Activated CD4-positive, alpha-beta T cell treated with anti-CD3 and anti-CD28 coated beads, Interleukin-2, Interleukin-6, amounts not matched to agents 100 ng/mL and 50 ng/mL, durations not matched to agents 16 hours and 8 hours (primary cell): ENCODE measurements at regions not wholly inside any gene's neighbourhood (a gene's known extent, or its start where the extent isn't known, plus 50 kb on each side); places are given as distances from the start of the nearest gene placed in this dataset.
A peak's percentile ranks its signal among the peaks of the same experiment; 100 is the strongest.

Source experiments
- DNase-seq: peaks from one replicate; pipeline ENCODE4 v3.0.0-alpha.2; 2020

DNA sequence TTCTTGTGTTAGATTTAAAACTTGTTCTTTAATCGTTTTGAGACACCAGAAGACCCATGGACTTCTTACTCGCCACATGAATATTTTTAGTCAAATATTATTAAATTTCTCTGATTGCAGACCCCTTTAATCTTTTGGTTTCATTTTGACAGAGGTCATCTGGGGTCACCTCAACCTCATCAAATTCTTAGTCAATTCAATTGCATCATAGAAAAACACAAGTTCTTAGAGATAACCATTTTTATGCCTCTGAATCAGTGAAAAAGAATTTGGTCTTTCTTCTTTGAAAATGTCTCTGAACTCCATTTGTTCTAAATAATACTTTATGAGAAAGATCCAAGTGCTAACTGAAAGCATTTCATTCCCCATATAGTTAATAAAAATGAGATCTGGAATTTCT is 55.2 kb upstream of the CBLN4 start:
- DNase-seq: no peak

DNA sequence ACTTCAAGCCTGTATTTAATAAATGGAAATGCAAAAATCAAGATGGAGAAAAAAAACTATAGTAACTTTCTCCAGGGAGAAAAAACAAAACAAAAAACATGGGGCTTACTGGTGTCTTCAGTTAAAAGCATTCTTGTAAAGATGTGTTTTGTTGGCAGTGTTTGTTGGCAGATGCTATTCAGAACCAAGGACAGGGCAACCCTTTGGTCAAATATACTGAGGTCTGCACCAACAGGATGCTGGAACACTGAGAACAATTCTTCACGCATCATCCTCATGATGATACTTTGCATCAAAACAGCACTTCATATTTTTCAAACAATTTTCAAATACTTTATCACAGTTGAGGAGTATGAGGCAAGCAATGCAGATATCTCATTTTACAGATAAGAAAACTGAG is 63.7 kb upstream of the CBLN4 start:
- DNase-seq: no peak

DNA sequence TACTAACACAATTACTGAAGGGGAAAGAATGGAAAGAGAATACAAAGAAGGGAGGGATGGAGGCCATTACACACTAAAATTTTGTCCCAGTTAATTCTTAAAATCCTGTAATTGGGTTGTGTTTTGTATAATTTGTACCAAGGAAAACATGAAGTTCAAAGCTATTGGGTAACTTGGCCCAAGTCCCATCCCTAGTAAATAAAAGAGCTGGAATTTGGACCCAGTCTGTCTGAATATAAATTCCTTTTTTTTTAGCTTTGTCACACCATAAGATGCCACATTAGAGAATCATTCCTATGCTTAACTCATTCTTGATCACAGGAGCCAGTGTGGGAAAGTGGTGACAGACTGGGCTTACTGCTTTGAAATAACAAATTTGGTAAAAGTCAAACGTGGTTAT is 66.8 kb upstream of the CBLN4 start:
- DNase-seq: no peak

DNA sequence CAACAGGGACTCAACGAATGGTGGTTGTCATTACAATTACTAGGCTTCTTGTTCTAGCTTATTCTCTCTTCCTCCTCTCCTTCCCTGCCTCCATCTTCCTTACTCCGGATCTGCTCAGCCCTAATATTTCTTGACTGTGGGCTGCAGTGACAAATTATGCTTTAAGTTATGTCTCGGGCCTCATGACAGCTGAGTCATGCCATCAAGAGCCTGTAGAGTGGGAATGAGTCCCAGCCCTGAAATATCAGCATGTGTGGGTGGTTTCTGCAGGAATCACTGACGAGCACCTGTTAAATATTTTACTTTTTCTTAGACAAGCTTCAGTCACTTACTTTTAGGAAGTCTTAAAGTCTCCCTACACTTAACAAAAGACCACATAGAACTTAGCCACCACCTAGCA is 83.1 kb upstream of the CBLN4 start:
- no peak for DNase-seq

DNA sequence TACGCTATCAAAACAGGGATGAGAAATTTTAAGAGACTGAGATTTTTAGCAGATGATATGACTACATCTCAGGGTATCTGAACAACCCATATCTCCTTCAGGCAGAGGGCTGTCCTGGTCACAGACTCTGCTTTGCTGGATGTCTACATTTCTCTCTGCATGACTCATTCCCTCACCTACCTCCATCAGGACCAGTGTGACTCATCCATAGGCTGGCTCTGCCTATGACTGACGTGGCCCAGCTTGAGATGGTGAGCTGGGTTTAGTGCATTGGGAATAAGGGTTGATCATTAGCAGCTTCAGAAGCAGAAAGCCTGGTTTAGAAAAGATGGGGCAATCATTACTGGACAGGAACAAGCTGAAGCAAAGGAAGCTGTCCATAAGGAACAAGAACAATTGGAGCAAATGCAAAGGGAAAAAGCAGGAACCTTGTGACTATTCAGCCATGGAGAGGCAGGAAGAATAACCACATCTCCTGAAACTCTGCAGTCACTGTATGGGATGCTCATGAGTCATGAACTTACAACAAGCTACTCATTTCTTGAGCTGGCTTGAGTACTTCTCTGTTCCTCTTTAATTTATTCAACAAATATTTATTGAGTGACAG is 86.4 kb upstream of the CBLN4 start:
- peak; percentile 9 for DNase-seq

DNA sequence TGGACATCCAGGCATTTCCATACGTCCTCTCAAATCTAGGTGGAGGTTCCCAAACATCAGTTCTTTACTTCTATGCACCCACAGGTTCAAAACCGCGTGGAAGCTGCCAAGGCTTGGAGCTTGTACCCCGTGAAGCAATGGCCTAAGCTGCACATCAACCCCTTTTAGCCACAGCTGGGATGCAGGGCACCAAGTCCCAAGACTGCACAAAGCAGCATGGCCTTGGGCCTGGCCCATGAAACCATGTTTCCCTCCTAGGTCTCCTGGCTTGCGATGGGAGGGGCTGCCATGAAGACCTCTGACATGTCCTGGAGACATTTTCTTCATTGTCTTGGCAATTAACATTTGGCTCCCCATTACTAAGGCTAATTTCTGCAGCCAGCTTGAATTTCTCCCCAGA is 88.9 kb upstream of the CBLN4 start:
- no peak for DNase-seq

DNA sequence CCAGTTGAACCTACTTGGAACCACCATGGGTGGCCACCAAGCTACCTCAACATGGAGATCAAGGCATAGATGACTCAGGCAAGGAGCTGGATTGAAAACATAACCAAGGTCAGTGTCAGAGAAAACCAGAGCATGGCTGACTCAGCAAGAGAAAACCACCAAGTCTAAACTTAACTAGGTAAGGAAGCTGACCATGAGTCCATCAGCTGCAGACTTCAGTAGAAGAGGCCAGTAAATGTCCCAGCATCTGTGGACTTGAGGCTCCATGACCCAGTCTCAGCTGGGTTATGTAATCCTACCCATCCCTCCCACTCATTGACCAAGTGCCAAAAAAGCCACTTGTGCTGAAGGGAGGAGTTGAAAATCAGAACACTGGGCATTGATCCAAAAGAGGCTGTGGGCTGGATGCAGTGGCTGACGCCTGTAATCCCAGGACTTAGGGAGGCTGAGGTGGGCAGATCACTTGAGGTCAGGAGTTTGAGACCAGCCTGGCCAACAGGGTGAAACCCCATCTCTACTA is 93.7 kb upstream of the CBLN4 start:
- DNase-seq: no peak

DNA sequence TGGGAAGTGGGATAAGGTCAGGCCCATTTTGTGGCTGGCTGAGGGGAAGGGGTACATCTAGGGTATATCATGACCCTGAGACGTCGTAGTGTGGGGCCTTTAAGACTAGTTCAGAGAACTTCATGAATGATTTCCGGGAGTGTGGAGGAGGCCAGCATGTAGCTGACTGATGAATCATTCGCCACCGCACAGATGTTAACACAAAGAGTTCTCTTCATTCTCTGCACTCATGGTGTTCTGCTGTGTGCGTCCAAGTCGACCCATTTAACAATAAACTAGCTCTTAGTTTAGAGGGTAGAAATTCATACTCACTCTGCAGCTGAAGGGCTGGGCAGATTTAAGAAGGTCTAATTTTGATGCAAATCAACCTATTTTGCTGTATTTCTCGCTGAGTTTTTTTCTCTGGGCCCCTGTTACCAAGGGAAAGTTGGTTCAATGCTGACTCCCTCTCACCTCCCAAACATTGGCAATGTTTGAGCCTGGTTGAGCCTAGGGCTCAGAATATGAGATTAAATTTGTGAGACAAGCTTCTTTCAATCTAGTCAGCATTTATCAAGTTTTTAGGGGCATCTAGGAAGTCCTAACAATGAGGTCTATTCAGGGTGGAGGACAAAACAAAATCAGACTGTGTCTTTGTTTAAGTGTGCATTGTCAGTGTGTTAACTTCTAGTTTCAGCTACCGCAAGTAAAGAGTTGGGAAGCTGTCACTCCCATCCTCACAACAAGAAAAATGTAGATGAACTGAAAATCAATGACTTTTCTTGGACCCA is 106.8 kb upstream of the CBLN4 start:
- DNase-seq: no peak

DNA sequence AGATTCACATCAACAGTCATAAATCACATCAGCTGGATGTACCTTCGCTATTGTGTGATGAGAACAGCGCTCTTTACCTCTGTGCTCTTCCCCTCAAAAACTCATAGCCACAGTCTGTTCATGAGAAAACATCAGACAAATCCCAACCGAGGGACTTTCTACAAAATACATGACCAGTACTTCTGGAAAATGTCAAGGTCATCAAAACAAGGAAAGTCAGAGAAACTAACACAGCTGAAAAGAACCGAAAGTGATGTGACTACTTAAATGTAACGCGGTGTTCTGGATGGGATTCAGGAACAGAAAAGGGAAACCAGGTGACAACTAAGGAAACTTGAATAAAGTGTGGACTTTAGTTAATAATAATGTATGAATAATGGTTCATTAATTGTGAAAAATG is 112.0 kb upstream of the CBLN4 start:
- no peak for DNase-seq

DNA sequence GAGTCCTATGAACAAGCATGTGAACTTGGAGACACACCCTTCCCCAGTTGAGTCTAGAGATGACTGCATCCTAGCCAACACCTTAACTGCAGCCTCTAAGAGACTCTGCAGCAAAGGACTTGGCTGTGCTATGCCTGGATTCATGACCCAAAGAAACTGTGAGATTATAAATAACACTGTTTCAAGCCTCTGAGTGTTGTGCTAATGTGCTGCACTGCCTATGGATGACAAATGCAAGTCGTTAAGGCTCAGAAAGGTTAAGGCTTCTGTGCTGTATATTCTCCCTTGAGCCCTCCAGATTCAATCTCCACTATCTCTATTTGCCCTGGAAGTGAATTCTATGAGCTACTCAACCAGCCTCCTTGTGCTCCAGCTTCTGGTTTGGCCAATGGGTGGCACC is 116.5 kb upstream of the CBLN4 start:
- DNase-seq: no peak

DNA sequence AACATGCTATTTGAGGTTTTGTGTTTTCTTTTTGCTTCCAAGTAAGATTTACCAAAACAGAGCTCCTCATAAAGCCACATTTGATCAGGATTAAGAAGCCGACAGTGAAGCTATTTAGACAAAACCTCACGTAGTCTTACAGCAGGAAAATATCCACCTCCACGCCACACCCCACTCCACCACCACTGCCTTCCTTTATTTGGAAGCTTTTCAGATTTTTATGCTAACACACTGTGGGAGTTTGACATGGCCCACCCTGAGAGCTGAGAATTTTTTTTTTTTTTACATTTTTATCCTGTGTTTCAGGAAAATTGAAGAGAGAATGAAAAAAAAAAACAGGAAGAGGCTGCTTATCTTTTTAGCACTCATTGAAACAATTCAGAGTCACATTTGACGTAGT is 104.8 kb upstream of the MC3R start:
- DNase-seq: no peak

DNA sequence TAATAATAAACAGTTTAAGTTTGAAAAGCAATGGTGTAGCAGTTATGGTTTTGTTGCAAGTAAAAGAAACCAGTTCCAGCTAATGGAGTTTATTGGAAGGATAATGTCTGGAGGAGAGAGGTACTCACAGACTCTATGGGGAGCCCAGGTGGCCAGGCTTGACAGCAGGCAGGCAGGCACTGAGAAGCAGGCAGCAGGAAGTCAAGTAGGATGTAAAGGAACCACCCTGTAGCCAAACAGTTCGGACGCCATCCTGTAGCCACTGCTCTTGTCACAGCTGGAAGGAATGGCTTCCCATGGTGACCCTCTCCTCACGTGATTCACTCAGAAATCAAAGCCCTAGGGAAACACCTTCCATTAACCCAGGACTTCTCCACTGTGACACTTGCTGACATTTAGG is 96.7 kb upstream of the MC3R start:
- no peak for DNase-seq

DNA sequence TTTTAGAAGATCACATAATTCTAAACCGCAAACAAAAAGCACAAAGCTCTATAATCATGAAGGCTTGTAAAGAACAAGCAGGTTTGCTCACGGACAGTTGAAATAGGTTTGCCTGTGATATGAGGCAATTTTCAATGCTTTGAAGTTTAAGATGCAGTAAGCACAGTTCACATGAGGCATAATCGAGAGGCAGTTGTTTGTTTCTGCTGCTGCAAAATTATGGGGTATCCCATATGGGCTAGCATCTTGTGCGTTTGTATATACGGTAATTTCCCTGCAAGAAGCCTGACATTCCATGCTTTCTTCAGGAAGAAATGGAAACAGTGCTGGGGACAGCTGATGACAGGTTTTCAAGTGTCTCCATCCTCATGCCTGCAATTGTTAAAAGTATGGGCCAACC is 94.6 kb upstream of the MC3R start:
- DNase-seq: no peak

DNA sequence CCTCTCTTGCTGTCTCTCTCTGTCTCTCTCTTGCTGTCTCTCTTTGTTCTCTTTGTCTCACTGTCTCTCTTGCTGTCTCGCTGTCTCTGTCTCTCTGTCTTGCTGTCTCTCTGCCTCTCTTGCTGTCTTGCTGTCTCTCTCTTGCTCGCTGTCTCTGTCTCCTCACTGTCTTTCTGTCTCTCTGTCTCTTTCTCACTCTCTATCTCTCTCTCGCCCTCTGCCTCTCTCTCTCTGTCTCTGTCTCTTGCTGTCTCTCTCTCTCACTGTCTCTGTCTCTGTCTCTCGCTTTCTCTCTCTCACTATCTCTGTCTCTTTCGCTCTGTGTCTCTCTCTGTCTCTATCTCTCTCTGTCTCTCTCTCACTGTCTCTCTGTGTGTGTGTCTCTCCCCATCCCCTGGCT is 92.9 kb upstream of the MC3R start:
- DNase-seq: no peak

DNA sequence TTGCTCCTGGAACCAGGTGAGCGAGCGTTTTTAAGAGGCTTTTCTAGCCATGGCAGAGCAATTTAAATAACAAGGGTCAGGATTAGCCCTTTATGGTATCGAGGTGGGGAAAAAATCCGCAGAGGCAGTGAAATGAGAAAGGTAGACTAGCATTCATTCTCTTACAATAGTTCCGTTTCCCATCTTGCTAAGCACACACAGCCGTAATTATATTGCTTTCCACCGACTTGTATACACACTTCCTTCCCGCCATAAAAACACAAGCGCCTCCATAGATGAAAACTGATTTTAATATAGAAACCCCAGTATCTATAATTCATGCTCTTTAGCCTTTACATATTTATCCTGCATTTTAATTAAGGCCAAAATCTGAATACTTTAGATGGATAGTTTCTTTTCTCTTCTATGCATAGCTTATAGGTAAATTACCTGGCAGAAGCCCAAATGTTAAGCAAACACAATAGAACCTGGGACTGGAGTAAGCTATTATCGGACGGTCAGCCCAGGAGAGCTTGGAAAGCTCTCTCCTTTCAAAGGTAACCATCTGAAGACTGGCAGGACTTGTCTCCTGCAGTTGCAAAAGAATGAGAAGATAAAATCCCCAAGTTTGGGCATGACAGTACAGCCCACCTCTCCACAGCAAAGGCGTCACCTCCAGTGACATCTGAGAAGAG is 90.9 kb upstream of the MC3R start:
- DNase-seq: no peak

DNA sequence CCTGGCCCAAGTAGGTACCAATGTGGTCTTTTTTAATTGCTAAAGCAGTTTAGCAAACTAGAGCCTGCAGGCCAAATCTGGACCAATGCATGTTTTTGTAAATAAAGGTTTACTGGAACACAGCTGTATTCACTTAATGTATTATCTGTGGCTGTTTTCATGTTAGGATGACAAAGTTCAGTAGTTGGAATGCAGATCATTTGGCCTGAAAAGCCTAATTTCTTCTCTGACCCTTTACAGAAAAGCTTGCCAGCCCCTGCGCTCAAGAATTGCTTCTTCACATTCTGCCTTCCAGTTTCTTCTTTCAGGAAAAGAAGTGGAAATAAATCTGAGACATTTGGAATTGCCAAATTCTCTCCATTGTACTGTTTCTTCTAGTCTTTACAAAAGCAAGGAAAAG is 90.0 kb upstream of the MC3R start:
- DNase-seq: no peak

DNA sequence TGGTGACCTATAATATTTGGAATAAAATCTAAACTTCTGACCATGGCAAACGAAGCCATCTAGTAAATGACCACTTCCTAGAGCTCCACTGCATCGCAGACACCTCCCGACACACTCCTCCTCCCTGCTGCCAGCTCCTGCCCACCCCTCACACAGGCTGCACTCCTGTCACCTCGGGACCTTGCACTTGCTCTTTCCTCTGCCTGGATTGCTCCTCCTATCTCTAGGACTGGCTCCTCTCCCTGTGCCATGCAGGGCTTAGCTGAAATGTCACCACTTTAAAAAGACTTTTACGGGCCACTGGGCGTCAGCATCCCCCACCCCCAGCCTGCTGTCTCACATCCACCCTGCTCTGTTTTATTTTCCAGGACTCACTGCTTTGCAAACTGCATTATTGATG is 87.6 kb upstream of the MC3R start:
- no peak for DNase-seq

DNA sequence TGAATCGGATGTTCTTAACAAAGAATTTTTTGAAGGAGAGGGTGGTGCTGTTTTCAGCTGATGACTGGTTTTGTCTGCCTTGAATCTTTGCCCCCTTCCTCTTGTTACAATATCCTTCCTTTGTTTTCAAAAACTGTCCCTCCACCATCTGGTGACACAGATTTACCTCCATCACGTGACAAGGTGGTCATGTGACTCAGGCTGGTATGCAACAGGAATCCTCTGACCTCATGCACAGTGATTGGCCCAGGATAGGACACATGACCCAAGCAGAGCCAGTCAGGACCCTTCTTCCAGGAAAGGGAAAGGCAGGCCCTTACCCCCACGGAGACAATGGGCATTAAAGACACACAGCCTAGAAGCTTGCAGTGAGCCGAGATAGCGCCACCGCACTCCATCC is 84.7 kb upstream of the MC3R start:
- DNase-seq: no peak

DNA sequence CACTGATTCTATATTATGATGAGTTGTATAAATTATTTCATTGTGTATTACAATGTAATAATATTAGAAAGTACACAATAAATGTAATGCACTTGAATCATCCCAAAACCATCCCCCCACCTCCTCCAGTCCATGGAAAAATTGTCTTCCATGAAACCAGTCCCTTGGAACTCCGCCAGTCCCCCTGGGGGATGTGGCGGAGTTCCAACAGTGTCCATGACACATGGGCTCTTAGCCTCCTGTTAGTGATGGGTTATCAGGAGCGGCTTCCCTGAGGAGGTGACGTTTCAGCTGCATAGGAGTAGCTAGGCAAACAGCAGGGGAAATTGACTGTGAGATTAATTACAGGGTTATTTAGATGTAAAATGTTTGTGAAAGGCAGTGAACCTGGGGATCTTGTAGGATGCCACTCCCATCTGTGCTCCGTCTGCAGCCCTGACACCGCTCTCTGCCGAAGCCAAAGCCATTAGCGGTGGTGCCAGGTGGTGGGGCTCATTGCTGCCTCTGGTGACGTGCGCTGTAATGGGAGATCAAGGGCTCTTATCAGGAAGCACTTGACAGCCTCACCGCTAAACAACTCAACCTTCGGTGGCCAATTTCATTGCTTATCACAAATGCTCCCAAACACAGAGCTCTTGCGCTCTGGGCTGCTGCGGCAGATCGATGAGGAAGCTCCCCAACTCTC is 81.6 kb upstream of the MC3R start:
- DNase-seq: no peak

DNA sequence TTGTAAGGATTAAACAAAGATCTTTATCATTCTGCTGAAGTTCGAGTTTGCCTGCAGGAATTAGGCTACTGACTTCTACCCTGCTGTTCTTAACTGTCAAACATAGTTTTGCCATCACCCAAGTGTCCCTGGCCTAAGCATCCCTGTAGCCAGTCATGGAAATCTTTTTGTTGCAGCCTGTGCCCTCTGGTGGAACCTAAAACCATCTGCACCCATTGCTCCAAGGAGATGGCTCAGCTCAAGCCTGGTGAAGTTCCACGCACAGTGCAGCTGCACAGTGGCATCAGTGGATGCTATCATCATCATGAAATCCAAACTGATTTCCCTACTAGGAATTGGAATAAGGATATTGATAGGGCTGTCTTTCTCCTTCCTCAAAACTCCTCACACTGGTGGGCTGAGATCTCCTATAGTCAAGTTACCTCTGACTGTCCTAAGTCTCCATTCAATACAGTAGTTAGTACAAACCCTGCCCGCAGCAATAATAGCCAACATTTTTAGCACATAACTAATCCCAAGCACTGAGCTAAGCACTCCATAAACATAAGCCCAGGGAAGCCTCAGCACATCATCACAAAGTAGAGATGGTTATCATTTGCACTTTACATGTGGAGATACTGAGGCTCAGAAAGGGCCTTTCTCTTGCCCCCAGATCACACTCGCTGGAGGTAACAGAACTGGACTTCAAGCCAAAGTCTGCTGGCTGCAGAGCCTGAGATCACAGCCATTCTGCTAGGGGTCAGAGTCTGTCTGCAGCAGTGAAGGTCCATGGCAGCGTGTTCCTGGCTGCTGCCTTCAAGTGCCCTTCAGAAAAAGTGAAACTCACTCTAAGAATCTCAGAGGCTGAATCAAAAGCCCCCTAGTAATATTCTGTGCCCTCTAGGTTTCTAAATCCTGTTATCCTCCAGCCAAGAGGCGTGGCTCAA is 77.2 kb upstream of the MC3R start:
- DNase-seq: no peak

DNA sequence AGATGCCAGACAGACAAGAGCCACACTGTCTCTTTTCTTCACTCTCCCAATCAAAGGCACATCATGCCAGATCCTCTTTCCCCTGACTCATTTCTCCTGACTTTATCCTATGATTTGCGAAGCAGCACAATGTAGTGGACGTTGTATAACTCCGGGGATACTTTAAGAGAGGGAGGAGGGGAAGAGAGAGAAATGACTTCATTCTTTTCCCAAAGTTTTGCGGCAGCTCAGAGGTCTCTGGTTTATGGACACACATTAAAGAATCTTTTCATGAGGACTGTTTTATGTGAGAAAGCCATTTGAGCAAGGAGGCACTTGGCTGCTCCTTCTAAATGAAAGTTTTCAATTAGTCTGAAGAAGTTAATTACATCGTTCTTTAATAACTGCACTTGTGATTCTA is 75.1 kb upstream of the MC3R start:
- no peak for DNase-seq

DNA sequence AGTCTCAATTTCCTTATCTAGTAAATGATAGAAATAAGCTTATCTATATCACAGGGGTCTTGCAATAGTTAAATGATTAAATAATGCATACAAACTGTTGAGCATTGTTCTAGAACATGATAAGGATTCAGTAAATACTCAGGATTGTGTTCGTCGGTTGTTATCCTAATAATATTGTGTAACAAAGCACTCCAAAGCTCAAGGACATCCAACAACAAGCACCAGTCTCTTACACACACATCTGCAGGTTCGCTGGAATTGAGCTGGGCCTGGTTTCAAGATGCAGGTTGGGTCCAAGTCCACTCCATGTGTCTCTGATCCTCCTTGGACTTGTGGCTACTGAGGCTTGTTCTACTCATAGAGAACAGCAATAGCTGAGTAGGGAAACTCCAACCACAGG is 74.1 kb upstream of the MC3R start:
- no peak for DNase-seq

DNA sequence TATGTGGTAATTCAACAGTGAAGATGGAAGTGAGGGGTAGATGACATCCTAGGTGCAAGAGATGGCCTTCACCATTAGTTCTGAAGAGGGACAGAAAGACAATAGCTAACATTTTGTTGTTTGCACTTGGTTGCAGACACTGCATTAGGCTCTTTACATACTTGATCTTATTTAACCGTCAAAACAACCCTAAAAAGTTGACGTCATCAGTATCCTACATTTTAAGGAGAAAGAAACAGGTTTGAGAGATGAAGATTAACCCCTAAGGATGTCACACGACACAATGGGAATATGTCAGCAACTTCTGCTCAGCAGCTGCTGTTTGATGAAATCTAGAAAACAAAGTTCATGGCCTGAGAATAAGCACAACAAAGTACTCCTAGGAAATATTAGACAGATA is 72.6 kb upstream of the MC3R start:
- DNase-seq: no peak
